HG02840 (cell line): ENCODE measurements at regions not wholly inside any gene's neighbourhood (a gene's known extent, or its start where the extent isn't known, plus 50 kb on each side); places are given as distances from the start of the nearest gene placed in this dataset.

ENCODE experiments used
- ATAC-seq: cut with Tn5 transposase; IDR thresholded peaks from one replicate; pipeline ENCODE4 v1.9.1; 2021; ENCODE audit warnings: mild to moderate bottlenecking, moderate library complexity, moderate number of reproducible peaks; ENCODE audit not compliant: unreplicated experiment, low FRiP score

DNA sequence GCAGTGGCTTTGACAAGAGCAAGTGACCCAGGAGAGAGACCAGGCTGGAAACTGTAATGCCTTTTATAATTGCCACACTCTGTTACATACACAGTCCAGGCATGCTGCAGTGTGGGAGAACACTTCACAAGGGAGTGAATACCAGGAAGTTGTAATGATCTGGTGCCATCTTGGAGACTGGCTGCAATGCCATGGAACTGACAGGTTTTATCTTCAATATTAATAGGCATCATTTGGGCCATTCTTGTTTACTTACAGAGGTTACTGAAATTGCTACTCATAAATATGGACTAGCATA, 274.3 kb downstream of the AUH start:
- no peak for ATAC-seq

DNA sequence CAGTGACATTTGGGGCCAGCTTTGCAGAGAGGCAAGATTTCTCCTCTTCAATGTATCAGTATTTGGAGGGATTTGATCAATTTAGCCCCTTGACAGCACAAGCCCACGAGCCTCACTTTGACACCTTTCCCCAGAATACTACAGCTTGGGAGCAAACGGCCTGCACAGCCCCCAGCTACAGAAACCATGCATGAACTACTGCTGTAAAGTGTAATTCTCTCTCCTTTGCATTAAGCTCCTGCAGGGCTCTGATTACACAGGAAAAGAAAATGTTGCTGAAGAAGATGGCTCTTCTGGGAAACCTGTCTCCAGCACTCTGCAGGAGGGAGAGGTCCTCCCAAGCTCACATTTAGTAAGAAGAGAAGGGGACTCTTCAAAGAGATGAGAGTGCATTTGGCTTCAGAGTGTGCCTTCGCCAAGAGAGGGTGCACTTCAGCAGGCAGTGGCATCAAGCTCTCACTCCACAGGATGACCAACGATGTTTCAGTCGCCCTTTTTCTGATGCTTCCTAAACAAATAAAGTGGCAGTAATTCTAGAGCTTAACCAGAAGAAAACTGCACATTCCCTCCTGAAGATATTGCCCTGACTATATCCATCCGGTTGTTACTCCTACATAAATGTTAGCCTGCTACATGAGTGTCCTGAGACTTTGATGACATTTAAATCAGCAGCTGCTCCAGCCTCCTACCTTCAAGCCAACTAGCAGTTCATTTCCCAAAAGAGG, 272.2 kb downstream of the AUH start:
- ATAC-seq = no peak

DNA sequence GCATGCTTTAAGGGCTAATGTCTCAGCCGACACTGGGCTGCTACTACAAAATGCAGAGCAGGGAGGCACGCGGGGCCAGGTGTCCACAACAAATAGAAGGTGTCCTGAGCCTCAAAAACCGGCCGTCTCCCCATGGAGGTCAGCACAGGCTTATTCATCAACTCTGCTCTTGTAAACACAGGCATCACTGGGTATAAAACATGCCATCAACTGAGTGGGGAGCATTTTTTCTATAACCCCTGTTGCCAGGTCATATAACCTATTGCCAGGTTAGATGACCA, 271.6 kb downstream of the AUH start:
- ATAC-seq = no peak

DNA sequence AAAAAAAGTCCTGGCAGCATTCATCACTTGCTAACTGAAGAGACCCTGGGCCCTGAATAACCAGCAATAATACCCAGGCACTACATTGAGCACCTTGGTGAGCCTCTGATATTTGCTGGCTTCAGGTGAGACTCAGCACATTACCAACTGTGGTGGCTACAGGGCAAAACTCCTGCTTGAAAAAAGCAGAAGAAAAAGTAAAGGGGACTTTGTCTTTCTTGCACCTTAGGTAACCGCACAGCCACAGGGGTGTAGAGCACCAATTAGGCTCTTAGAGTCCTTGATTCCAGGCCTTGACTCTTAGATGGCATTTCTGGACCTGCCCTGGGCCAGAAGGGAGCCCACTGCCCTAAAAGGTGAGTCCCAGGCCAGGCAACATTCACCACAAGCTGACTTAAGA, 269.5 kb downstream of the AUH start:
- no peak for ATAC-seq

DNA sequence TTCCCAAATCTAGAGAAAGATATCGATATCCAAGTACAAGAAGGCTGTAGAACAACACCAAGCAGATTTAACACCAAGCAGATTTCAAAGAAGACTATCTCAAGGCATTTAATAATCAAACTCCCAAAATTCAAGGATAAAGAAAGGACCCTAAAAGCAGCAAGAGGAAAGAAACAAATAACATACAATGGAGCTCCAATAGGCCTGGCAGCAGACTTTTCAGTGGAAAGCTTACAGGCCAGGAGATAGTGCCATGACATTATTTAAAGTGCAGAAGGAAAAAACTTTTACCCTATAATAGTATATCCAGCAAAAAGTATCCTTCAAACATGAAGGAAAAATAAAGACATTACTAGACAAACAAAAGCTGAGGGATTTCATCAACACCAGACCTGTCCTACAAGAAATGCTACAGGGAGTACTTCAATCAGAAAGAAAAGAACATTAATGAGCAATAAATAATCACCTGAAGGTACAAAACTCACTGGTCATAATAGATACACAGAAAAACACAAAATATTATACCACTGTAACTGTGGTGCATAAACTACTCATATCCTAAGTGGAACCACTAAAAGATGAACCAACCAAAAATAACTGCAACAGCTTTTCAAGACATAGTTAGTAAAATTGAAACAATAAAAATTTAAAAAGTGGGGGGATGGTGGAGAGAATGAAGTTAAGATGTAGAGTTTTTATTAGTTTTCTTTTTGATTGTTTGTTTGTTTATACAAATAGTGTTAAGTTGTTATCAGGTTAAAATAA, 267.2 kb downstream of the AUH start:
- ATAC-seq = no peak

DNA sequence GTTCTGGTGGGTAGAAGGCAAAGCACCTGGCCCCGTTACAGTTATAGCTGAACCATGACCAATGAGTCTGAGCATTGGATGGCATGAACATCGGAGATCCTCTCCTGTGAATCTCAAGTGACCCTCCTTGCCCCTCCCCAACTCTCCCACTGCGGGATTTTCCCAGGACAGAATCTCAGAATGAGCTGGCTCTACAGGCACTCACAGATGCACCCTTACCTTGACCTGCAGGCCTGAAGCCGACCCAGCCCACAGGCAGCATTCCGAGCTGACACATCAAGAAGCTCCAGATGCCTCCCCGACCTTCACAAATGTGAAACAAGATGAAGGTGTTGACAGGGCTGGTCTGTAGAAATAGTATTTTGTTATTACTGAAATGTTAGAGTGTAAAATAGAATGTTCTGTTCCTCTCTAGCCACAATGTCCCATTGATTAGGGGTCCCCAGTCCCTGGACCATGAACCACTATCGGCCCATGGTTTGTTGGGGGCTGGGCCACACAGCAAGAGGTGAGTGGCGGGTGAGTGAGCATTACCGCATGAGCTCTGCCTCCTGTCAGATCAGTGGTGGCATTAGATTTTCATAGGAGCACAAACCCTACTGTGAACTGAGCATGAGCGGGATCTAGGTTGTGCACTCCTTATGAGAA, 263.4 kb downstream of the AUH start:
- no peak for ATAC-seq

DNA sequence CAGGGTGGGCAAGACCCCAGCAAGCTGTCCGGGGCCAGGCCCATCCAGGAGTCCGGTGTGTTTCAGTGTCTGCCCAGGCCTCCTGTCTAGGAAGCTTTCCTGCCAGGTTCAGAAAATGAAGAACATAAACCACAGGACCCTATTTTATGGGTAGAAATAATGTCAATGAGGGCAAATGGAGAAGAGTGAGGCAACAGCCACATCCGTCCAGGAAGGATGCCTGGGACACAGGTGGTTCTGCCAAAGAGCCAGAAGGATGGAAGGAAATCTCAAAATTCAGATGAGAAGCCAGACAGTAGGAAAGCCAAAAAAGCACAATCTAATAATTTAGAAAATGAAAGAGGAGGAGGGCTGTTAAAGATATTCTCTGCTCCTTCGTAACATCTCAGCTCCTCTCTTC, 262.3 kb downstream of the AUH start:
- ATAC-seq = no peak

DNA sequence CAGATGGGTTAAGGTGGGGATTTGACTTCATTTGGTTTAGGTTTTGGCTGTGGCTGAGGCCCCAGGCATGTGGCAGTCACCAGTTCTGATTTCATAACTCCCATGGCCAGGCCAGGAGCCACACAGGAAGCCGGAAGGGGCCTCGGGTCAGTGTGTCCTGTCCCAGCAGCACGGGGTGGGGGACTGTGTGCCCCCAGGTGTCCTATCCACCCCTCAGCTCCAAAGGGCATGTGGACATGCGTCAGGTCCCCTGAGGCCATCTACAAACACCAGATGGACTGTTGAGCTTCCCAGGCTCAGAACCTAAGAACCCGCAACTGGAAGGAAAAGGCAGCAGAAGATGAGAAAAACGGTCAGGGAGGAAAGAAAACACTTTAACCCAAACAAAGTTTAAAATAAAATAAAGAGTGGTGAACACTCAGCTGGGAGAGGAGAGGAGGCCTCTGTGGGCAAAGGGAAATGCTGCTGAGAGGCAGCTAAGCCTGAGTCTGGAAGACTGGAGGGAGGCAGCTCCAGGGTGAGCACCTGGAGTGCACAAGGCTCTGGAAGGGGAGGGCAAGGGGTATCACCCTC, 260.8 kb downstream of the AUH start:
- ATAC-seq = no peak

DNA sequence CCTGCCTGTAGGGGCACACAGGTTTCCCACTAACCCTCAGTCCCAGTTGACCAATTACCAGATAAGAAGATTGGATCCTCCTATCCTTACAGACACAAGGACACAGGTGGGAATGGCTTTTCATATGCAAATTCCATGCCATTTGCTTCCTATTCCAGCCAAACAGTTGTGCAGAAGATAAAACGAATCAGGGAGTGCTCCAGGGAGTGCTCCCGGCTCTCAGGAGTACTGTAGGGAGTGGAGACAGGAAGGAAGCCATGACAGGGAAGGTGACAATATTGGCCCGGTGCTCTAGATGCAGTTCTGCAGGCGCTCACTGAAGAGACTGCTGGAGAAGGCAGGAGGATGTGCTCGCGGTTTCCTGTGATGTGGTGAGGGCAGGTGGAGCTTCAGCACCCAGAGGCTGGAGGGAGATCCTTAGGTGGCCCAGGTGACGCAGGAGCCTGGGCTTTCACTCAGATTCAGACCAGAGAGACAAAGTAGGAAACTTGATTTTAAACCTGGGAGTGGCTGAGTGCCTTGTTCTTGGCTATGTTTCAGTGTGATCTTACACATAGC, 260.0 kb downstream of the AUH start:
- ATAC-seq = no peak

DNA sequence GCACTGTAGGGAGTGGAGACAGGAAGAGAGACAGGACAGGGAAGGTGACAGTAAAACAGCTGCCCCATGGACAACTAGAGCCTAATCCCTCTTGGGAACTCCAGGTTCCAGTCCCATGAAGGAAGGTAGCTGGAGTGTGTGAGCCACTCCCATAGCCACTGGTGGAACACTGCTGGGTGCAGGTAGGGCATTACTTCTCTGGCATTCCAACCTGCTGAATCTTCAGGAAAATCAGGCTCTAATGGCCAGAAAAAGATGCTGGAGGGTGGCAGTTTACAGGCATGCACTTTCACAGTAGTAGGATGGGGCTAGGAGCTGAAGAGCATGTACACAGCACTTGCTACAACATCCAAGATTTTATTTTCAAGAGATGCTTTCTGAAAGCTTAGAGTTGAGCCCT, 259.4 kb downstream of the AUH start:
- no peak for ATAC-seq

DNA sequence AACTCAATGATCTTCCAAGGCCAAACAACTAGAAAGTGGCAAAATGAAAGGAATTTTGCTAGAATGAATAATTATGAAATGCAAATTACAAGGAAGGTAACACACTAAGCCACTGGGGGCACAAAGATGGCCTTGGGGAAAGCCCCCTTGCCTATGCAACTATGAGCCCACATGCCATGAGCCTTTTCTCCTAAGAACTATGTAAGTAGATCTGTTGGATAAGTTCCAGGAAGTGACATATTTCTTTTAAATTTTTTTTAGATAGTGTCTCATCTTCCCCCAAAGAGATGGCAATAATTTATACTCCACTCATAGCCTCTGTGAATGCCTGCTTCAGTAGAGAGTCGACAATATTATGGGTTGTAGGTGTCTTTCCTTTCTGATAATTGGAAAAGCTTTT, 257.8 kb downstream of the AUH start:
- no peak for ATAC-seq

DNA sequence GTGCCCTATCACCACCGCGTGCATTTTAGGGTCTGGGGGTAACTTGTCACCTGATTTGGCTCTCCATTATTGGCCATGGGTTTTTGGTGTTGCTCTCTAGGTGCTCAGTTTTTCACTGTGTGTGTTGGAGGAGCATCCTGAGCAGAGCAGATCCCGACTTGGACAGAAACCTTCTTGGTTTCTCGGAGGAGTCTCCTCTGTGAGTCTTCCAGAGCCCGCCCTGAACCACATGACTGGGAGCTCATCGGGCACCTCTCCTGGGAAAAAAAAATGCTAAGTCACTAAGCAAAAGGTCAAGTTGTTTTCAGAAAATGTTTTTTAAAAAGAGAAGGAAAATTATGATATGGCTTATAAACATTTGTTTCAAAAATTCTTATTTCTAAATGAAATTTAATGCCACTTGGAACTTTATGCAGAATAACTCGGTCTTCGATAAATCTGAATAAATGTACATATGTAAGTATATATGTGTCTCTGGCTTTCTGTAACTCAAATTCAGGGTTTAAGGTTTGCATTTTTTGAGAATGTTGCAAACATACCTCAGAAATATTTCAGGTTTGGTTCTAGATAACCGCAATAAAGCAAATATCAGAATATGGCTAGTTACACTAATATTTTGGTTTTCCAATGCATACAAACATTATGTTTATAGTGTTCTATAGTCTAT, 255.2 kb downstream of the AUH start:
- ATAC-seq = no peak

DNA sequence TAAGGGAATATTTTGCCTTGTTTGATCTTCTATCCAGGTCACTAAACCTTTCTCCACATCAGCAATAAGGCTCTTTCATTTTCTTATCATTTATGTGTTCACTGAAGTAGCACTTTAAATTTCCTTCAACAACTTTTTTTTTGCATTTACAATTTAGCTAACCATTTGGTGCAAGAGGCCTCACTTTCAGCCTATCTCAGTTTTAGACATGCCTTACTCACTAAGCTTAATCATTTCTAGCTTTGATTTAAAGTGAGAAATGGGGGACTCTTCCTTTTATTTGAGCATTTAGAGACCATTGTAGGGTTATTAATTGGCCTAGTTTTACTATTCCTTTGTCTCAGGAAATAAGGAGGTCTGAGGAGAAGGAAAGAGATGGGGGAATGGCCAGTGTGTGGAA, 250.5 kb downstream of the AUH start:
- ATAC-seq = no peak

DNA sequence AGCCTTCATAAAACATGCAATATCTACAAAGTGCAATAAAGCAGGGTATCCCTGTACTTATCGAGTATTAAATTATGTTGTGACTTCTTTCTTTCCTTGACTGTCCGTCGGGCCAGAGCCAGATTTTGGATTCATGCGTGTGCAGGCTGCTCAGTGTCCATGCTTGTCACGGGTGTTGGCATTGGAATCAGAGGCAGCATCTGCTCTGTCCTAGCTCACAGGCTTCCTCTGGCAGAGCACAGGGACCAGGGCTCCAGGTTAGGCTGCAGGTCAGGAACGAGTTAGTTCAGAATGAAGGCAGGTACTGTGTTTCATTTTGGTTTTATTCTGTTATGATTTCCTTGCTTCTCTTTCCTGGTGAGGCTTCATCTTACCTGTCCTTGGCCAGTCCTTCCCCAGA, 249.8 kb downstream of the AUH start:
- ATAC-seq = no peak

DNA sequence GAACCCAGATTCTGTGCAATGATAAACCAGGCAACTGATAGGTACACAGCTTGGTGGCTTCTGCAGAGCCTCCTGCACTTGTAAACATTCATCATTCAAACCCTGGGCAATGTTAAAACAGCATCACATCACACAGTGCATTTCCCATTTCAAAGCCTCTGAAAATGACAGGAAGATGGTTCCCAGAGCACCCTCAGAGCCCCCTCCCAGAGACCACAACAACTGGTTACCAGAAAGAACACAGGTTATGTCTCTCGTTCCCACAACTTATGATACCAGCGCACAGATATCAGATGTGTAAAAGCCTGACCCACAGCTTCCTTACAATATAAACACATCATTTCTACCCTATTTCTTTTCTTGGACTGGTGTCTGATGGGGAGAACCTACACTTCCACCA, 248.7 kb downstream of the AUH start:
- ATAC-seq = no peak

DNA sequence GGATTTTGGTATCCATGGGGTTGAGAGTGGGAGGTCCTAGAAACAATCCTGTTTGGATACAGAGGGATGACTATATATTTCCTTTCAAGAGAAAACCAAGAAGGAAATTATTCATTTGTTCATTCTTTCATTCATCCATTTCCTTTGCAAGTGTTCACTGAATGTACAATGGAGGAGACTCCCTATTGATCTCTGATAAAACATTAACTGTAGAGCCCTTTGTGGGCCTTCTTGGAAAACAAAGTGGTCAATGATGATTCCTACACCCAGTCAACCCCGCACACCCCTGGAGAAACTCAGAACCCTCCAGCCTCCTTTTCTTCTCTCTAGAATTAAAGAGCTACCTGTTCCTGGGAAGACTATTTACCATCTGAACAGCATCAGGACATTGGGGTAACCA, 247.3 kb downstream of the AUH start:
- no peak for ATAC-seq

DNA sequence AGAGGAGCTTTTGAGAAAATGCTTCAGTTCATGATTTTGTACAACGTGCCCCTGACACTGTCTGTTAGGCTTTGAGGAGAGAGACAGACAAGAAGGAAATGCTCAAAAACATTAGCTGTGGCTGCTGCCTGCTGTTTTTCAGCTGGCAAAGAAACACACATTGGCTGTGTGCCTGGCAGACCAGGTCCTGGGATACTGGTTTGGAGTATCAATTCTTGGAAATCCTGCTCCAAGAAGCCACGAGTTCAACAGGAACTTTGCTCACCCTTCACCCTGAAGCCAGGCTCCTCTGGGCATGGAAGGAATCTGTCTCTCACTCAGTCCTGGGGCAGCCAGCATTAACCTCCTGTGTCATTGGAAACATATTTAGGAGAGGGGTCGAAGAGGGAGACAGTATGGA, 245.5 kb downstream of the AUH start:
- no peak for ATAC-seq

DNA sequence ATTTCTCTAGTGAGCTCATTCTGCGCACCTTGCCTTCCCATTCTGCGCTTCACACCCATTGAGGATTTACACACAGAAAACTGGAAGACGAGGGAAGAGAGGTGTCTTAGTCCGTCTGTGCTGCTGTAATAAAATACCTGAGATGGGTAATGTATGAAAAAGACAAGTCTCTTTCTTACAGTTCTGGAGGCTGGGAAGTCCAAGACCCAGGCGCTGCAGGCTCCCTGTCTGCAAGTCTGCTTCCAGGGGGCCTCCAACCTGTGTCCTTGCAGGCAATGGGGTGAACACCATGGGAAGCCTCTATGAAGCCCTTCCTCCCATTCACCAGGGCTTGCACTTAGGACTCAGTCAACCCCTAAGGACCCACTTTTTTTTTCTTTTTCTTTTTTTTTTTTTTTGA, 245.0 kb downstream of the AUH start:
- ATAC-seq = no peak

DNA sequence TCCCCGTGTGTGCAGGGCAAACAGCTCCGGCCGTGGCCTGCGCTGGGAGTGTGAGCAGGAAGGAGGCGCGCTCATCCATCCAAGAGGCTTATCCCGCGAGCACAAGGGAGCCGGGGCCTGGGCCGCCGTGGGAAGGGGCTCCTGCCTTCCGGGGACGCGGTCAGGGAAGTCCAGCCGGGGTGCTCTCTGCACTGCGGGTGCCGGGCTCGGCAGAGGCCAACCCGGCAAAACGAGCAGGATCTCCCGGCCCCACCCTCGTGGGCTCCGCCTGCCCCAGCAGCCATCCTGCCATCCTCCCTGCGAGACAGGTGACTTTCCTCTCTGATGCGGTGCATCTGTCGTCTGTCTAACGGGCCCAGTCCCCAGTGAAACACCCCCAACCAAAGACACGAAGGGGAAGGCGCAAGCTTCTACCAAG, 244.2 kb downstream of the AUH start:
- ATAC-seq = no peak

DNA sequence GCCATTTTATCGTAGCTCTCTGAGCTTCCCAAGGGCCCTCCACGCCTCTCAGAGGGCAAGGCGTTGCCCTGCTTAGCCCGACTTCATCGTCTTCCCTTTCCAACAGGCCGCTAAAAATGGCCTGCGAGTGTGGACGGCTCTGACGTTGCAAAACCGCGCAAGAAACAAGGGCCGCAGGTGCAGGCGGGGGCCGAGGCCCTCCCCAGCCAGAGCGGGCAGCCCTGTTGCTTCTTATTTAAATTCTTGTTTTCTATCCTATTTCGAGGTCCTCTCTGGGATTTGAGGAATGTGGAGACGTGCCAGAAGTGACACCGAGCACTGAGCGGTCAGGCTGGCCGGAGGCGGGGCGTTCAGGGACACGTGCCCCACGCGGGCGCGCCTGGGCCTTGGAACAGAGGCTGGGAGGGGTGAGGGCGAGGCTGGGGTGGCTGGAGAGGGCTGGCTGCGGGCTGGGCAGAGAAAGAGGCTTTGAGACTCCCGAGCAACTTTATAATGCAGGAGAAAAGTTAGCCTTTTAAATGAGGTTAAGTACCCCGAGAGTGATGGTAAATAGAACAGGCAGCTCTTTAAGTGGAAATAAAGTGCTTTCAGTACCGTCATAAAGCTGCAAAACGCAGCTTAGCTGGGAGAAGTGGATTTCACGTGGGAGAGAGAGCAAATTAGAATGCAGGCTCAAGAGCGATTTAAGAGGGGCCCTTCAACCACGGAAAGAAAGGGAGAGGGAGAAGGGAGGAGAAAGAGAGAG, 243.6 kb downstream of the AUH start:
- no peak for ATAC-seq

DNA sequence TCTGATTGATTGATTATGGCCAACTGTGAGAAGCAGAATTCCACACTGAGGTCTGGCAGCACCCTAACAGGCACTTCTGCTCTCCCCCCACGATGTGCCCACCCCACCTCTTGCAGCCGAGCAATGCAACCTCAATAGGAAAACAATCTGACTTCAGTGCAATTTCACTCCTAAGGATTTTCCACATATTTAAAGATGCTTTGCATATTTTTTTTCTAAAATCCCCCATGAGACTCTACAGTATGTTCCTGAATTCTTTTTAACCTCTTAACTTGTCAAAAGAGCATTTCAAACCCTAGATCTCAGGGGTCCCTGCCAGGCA, 243.1 kb downstream of the AUH start:
- ATAC-seq = no peak
